ENCODE measurements at regions not wholly inside any gene's neighbourhood (a gene's known extent, or its start where the extent isn't known, plus 50 kb on each side); places are given as distances from the start of the nearest gene placed in this dataset.
"Not testable (repeated sequence)": the region's sequence is repeated elsewhere in the genome, so short reads cannot be mapped to it uniquely, and the experiment has no call there.

DNA sequence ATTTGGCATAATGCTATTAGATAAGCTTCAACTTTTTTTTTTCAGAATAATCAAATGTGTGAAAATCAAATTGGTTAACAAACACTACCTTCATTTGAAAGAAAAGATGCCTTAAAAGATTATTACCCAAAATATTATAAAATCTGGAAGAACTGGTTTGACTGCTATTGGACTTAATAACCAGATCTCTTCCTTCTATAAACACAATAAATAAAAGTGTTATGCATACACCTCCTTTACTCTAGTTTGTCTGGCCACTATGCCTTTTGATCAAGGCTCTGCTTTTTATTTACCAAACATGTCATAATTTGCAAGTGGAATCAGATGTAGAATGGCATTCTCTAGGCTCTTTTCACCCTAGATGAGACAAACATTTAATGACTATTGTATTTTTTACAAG is 897.3 kb upstream of the EPHA5 start:
- intact Hi-C loops (cut with DNase I), result no loop called here
- H3K27ac ChIP-seq, result no peak overlapping the region
- no peaks in the 10 kb centered on the region for H3K36me3 ChIP-seq
- H3K27me3 ChIP-seq, result no peaks in the 10 kb centered on the region
- H3K4me1 ChIP-seq, result no peaks in the 10 kb centered on the region
- H3K9me3 ChIP-seq, result no peaks in the 10 kb centered on the region
- H3K4me3 ChIP-seq, result no peak overlapping the region
- no peak for DNase-seq
- no peak for ATAC-seq
- TF ChIP-seq, protein P1, sequence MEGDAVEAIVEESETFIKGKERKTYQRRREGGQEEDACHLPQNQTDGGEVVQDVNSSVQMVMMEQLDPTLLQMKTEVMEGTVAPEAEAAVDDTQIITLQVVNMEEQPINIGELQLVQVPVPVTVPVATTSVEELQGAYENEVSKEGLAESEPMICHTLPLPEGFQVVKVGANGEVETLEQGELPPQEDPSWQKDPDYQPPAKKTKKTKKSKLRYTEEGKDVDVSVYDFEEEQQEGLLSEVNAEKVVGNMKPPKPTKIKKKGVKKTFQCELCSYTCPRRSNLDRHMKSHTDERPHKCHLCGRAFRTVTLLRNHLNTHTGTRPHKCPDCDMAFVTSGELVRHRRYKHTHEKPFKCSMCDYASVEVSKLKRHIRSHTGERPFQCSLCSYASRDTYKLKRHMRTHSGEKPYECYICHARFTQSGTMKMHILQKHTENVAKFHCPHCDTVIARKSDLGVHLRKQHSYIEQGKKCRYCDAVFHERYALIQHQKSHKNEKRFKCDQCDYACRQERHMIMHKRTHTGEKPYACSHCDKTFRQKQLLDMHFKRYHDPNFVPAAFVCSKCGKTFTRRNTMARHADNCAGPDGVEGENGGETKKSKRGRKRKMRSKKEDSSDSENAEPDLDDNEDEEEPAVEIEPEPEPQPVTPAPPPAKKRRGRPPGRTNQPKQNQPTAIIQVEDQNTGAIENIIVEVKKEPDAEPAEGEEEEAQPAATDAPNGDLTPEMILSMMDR (IDR thresholded peaks at IDR 0.05), result no peak

DNA sequence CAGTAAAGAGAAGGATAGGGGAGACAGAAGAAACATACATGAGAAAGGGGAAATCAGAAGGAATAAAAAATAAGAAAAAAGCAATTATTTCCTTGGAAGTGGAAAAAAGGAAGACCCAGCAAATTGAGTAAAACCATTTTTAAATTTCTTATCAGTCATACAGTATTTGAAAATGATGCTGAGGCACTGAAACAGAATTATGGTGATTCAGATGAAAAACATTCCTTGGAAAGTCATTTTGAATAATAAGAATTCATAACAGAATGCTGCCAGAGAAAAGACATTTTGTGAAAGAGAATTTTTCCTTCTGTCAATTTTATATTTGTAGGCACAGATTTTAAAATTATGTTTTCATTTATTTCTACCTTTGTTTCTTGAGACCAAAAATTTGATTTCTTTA is 895.5 kb upstream of the EPHA5 start:
- Histone ChIP-seq H3K9me3 (peaks cover 0 to 3% of the 10 kb centered on the region in 2 donors), H3K4me3 (no peak overlapping the region), H3K27me3 (no peaks in the 10 kb centered on the region), H3K36me3 (no peaks in the 10 kb centered on the region), H3K27ac (no peak overlapping the region), H3K4me1 (no peaks in the 10 kb centered on the region)
- no peak for ATAC-seq
- TF ChIP-seq, protein P1 (IDR thresholded peaks at IDR 0.05), result no peak
- DNase-seq, result no peak
- intact Hi-C loops (cut with DNase I), result no loop called here

DNA sequence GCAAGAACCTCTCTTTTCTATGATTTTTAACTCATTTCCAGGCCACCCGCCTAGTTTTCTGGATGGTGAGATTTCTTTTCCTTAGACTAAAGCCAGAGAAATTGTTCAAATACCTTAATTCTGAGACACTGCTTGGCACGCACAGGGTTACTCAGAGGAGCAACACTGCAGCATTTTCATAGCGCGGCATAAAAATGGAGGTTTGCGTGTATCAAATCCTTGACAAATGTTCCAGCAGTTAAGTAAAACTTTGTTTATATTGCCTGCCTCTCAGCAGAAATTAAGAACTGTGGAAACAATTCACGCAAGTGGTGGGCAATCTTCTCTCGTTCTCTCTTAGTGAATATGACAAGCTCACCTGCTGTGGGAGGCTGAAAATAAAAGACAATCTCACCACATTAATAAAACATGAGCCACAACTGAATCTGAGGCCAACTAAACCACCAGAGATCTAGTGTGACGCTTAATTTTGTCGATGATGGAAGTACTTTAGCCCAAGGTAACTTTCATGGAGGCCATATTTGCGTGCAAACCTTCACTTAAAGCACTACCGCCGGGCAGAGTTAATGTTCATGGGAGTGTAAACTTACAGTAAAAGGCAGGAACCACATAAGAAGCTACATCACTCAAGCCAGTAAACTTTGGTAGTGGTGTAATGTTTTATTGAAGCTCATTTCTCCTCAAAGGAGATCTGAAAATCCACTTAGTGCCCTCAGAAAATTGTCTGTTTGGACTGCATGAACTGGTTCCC is 894.8 kb upstream of the EPHA5 start:
- H3K4me1 ChIP-seq, result no peaks in the 10 kb centered on the region
- intact Hi-C loops (cut with DNase I), result no loop called here
- DNase-seq (peak in 1 of 4 donors; percentile 2), ATAC-seq (peak; percentile 45)
- no peaks in the 10 kb centered on the region for H3K36me3 ChIP-seq
- no peaks in the 10 kb centered on the region for H3K27me3 ChIP-seq
- no peak overlapping the region for H3K4me3 ChIP-seq
- H3K27ac ChIP-seq, result no peak overlapping the region
- peaks cover 0 to 3% of the 10 kb centered on the region in 2 donors for H3K9me3 ChIP-seq
- TF ChIP-seq, protein P1 (IDR thresholded peaks at IDR 0.05), result no peak

DNA sequence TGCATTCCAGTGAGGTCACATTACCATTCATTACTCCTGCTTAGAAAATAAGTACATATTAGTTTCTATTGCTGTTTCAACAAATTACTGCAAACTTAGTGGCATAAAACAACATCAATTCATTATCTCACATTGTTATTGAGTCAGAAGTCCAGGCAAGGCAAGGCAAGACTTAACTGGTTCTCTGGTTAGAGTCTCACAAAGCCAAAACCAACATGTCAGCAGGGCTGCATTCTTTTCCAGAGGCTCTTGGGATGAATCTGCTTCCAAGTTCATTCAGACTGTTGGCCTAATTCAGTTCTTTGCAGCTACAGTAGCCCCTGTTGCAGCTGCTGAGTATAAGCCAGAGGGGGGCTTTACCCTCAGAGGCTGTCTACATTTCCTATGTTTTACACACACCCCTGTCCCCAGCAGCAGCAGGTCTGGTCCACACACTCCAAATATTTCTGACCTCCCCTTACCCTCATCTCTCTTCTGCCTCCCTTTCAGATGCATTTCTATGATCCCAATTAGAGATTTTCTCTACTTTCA is 892.1 kb upstream of the EPHA5 start:
- TF ChIP-seq, protein P1 (IDR thresholded peaks at IDR 0.05), result no peak
- H3K27me3 ChIP-seq, result no peaks in the 10 kb centered on the region
- no peak overlapping the region for H3K4me3 ChIP-seq
- H3K4me1 ChIP-seq, result no peaks in the 10 kb centered on the region
- H3K27ac ChIP-seq, result no peak overlapping the region
- H3K9me3 ChIP-seq, result peaks cover 0 to 3% of the 10 kb centered on the region in 2 donors
- DNase-seq (no peak), ATAC-seq (no peak)
- no peaks in the 10 kb centered on the region for H3K36me3 ChIP-seq
- intact Hi-C loops (cut with DNase I), result no loop called here

DNA sequence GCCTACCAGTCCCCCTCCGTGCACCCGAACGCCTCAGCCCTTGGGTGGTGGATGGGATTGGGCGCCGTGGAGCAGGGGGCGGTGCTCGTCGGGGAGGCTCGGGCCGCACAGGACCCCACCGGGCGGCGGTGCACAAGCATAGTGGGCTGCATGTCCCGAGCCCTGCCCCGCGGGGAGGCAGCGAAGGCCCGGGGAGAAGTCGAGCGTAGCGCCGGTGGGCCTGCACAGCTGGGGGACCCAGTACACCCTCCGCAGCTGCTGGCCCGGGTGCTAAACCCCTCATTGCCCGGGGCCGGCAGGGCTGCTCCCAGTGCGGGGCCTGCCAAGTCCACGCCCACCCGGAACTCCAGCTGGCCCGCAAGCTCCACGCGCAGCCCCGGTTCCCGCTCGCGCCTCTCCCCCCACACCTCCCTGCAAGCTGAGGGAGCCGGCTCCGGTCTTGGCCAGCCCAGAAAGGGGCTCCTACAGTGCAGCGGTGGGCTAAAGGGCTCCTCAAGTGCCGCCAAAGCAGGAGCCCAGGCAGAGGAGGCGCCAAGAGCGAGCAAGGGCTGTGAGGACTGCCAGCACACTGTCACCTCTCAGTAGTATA is 891.3 kb upstream of the EPHA5 start:
- DNase-seq, result peak in 1 of 4 donors; percentile 76

More for the DNA sequence above, 891.3 kb upstream of the EPHA5 start:
- H3K4me3 ChIP-seq; H3K9me3 ChIP-seq; intact Hi-C loops (cut with DNase I); H3K4me1 ChIP-seq; H3K36me3 ChIP-seq; ATAC-seq; H3K27ac ChIP-seq; H3K27me3 ChIP-seq: not testable (repeated sequence)
